CD1c-positive myeloid dendritic cell (primary cell): ENCODE measurements at regions not wholly inside any gene's neighbourhood (a gene's known extent, or its start where the extent isn't known, plus 50 kb on each side); places are given as distances from the start of the nearest gene placed in this dataset.
"Not testable (repeated sequence)": the region's sequence is repeated elsewhere in the genome, so short reads cannot be mapped to it uniquely, and the experiment has no call there.

Experiments used
- DNase-seq: peaks from one replicate; pipeline ENCODE4 v3.0.0-alpha.2; 2016; ENCODE audit errors: extremely low spot score

DNA sequence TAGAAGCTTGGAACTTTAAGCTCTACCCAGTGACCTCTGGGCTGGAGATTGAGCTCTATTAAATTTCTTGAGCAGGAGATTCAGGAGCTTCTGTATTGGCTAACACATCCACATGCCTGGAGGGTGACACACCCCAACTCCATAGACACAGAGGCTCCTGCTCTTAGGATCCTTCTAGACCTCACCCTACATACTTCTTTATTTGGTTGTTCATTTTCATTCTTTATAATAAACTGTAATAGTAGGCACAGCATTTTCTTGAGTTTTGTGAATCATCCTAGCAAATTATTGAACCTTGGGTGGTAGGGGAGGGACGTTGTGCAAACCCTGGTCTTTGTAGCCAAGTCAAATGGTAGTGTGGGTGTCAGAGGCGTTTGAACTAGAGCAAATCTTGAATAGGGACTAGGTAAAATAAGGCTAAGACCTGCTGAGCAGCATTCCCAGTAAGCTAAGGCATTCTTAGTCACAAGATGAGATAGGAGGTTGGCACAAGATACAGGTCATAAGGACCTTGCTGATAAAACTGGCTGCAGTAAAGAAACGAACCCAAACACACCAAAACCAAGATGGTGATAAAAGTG lies 323.8 kb upstream of the GALNT5 start:
- no peak for DNase-seq

- DNase-seq: no peak
These were observed 321.9 kb upstream of the GALNT5 start for GRCh38 chr2:156935616-156936015.

DNA sequence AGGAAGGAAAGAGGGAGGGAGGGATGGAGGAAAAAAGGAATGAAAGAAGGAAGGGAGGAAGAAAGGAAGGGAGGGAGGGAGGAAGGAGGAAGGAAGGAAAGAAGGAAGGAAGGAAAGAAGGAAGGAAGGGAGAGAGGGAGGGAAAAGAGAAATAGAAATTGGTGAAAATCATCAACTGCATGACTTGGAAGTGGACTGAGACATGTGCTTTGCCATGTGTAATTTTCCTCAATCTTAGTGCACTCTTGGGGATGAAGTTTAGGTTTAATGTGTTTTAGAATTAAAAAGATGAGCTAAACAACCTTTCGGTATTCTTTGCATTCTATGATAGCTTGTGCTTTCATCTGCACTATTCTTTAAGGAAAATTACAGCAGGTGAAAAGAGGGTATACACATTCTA lies 320.1 kb upstream of the GALNT5 start:
- no peak for DNase-seq

DNA sequence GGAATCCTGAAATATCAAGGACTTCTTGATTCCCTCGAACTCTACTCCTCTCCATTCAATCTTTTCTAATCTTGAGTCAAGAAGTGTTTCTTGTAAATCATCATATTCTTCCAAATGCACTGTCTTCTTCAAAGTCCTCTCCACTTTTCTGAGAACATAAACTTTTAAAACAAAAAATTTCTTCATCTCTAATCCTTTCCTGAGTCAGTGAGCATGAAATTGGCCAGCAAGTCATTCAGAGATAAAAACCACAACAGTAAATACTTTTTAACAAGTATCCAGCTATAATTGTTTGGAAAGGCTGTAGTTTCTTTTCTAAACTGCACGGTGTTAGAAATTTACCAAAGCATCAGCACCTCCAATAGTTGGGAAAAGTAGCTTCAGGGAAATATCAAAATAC lies 312.6 kb upstream of the GALNT5 start:
- no peak for DNase-seq

DNA sequence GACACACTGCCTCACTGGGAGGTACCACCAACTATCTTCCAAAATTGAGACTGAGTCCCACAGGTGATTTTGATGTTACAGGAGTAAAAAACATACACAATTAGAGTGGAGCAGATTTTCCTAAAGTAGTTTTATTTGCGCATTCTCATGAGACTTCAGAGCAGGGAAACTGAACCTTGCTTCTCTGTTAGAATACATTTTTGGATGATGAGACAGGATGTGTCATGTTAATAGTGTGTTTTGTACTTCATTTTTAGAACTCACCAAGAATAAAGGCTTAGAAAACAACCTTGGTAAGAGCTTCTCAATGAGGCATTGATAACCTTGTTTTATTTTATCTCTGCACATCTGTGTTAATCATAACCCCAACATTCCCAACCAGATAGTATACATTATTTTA lies 310.2 kb upstream of the GALNT5 start:
- no peak for DNase-seq

- DNase-seq: no peak
These were observed 301.8 kb upstream of the GALNT5 start for GRCh38 chr2:156955701-156956100.

DNA sequence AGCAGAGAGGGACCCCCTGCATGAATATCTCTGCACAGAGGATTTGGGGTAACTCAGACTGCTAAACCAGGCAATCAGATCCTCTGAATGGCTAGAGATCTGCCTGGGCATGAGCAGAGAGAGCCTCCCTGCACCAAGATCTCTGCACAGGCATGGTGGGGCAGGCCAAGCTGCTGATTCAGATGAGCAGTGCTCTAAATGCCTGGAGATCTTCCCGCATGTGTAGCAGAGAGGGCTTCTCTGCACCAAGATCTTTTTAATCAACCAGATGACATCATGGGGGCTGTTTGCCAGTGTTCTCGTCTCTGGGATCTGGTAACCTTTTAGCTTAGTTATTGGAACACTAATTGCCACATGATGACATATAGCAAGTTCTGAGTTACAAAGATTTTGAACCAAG lies 301.3 kb upstream of the GALNT5 start:
- no peak for DNase-seq

DNA sequence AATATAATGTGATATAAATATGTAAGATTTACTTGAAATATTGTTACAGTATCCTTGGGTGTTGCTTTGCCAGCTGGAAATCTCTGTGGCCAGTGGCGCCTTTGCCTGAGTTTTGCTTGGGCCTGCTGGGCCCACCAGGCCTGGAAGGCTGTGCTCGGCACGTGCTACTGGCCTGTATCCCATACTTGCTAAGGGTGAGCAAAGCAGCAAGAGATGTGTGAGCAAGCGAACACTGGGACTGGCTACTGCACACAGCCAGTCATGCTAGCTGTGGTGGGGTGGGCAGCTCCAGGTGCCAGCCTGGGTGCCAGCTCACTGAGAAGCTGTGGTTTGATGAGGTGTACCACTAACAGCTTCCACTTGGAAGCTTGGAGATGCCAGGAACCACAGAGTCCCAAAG lies 299.1 kb upstream of the GALNT5 start:
- DNase-seq: no peak

DNA sequence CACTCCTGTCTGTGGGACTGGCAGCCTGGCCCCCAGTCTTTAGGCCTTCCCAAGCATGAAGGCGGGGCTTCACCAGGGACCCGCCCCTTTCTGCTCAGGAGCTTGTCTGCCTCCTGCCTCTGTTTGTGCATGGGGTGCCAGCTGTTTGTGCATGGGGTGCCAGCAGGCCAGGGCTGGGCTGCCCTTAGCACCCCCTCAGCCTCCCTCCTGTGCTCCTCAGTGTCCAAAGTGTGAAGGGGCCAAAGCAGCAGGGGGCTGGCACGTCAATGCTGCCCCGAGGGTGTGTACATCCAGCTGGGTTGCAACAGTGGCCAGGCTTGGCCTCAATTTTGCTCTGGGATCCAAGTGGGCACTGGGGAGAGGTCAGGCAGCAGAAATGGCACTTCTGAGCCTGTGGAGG lies 298.0 kb upstream of the GALNT5 start:
- DNase-seq: no peak

- no peak for DNase-seq
These were observed 274.9 kb upstream of the GALNT5 start for GRCh38 chr2:156982615-156983014.

GRCh38 chr2:156986339-156986988 lies 271.0 kb upstream of the GALNT5 start:
- no peak for DNase-seq

DNA sequence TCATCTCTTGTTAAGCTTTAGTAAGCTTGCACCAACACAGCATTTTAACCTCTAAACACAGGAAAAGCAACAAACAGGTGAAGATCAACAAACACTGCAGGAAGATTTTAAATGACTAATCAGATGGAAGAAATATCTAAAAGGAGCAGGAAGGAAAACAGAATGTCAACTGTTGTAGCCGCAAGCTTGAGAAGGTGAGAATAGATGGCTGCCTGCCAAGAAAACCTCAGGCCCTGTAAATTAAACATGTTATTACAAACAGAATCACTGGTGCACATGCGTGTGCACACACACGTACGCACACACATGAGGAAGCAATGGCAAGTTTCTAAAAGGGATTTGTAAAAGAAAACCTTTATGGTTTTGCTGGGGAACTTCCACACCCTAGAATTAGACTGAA lies 257.8 kb upstream of the GALNT5 start:
- DNase-seq: no peak

- no peak for DNase-seq
These were observed 252.7 kb upstream of the GALNT5 start for GRCh38 chr2:157004789-157005188.

DNA sequence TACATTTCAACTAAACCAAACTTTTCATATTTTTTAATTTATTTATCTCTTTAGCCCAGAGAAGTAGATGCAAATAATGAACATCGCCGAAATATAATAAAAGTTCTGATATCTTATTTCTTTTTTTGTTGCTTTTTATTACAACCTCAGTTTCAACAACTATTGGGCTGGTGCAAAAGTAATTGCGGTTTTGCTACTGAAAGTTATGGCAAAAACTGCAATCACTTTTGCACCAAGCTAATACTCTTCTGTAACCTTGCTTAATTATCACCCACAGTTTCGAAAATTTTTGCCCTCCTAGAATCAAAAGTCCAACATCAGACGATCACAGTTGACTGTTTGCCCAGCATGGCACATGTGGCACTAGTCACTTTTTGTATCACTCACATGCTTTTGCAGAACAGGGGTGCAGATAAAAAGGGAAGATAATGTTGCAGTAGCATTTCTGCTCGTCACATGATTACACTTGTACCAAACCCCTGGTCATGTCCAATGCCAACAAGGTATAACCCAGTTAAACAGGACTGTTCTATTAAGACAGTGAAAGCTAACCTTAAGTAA lies 242.4 kb upstream of the GALNT5 start:
- DNase-seq: no peak

DNA sequence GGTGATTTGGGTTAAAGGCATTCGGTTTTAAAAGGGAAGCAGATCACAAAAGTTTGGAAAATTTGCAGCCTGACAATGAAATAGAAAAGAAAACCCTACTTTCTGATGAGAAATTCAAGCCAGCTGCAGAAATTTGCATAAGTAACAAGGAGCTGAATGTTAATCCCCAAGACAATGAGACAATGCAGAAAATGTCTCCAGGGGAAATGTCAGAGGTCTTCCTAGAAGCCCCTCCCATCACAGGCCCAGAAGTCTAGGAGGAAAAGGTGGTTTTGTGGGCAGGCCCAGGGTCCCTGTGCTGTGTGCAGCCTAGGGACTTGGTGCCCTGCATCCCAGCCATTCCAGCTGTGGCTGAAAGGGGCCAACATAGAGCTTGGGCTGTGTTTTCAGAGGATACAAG lies 234.2 kb upstream of the GALNT5 start:
- DNase-seq: not testable (repeated sequence)

DNA sequence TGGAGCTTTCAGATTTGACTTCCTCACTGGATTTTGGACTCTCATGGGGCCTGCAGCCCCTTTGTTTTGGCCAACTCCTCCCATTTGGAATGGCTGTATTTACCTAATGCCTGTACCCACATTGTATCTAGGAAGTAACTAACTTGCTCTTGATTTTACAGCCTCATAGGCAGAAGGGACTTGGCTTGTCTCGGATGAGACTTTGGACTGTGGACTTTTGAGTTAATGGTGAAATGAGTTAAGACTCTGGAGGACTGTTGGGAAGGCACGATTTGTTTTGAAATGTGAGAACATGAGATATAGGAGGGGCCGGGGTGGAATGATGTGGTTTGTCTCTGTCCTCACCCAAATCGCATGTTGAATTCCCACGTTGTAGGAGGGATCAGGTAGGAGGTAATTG lies 233.4 kb upstream of the GALNT5 start:
- DNase-seq: no peak

- DNase-seq: no peak
These were observed 225.5 kb upstream of the GALNT5 start for GRCh38 chr2:157032017-157032416.

GRCh38 chr2:157036726-157037125 lies 220.8 kb upstream of the GALNT5 start:
- no peak for DNase-seq

DNA sequence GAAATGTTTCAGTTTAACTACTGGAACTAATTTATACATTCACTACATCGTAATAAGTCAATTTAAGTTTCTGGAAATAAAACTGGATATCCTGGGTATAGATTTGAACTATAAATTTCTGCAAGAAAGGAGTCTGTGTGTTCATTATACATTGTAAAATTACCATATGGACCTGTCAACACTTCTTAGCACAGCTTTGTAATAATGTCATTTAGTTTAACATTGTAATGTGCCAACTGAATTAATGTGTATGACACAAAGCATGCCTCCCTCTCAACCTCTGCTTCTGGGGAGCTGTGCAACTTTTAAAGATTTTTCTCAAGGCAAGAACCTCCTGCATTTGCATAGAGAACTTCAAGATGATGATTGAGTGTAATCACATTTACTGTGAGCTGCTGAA lies 213.7 kb upstream of the GALNT5 start:
- DNase-seq: no peak

GRCh38 chr2:157046396-157046795 lies 211.1 kb upstream of the GALNT5 start:
- DNase-seq: no peak

DNA sequence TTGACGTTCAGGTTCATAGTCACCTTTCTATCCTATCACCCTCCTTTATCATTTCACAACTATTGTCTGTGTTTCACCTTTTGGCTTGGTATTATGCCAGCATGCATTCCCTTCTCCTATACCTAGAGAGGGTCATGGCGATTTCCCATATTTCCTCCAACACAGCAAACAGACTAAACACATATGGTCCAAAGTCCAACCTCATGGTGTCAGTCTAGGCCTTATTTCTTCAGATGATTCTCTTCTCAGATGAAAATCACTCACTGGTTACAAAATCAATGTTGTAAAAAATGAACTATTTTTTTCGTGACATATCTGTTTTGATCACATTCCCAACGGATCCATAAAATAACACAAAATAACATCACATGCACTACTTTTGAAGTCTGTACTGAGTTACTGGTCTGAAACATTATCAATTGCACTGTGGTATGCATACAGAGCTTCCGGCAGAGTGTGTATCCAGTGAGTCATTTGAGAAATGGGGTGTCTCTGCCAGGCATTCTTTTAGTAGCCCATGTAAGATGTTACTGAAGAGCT lies 204.8 kb upstream of the GALNT5 start:
- DNase-seq: no peak

DNA sequence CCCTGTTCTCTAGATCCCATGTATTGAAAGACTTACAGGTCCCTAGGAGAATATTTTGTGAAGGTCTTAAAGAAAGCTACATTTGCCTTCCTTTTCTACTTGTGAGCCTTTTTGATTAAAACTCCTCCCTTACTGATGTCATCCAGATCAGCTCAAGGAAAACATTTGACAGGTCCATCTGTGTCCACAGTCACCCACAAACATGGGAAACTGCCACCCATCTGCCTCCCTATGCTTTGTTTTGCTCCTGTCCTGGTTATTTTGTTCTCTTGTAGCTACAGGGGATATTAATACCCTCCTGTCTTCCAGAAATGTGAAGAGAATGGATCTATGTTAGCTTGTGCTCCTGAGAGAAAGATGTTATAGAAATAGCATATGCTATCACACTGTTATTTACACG lies 203.6 kb upstream of the GALNT5 start:
- DNase-seq: no peak

GRCh38 chr2:157055660-157056199 lies 201.8 kb upstream of the GALNT5 start:
- no peak for DNase-seq
